K562 (cell line): ENCODE measurements at regions not wholly inside any gene's neighbourhood (a gene's known extent, or its start where the extent isn't known, plus 50 kb on each side); places are given as distances from the start of the nearest gene placed in this dataset.

ENCODE experiments used
- BCOR ChIP-seq: fragments of 450-650 bp; IDR thresholded peaks from 2 replicates; pipeline ENCODE4 v1.6.1; 2016
- POLR2A ChIP-seq: fragments of 450-650 bp; conservative IDR thresholded peaks from 2 replicates; pipeline ENCODE4 v1.6.1; 2016
- TF ChIP-seq, protein P1 (sequence below), 3 experiments: IDR thresholded peaks in 2 of 3; conservative IDR thresholded peaks in 1 of 3; 2 replicates each; pipeline ENCODE4 v1.5.1; 2011 to 2012; ENCODE audit warnings: low read length in 3 of 3, mild to moderate bottlenecking in 3 of 3, control low read depth in 2 of 3, improper control_type of control experiment in 1 of 3, inconsistent platforms in 1 of 3, low read depth in 1 of 3, mixed read lengths in 1 of 3, moderate library complexity in 1 of 3; ENCODE audit not compliant: insufficient read depth in 2 of 3

DNA sequence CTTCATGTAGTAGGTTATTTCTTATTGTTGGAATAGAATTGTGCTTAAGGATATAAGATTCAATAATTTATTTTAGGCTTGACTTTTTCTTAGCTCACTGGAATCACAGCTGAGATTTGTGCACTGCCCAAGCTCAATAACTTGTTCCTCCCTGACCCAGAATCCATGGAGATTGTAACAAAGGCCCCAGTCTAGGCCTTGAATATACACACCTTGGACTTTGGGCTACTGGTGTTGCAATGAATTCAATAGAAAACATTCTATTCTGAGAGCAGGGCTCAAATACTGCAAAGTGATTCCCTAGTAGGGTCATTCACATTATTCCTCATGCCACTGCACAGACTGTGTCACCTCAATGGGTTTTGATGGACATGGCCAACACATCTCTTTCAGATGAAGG, 352.4 kb downstream of the GALC start:
- no peak for TF ChIP-seq POLR2A
- TF ChIP-seq BCOR, result no peak
- TF ChIP-seq, protein P1, sequence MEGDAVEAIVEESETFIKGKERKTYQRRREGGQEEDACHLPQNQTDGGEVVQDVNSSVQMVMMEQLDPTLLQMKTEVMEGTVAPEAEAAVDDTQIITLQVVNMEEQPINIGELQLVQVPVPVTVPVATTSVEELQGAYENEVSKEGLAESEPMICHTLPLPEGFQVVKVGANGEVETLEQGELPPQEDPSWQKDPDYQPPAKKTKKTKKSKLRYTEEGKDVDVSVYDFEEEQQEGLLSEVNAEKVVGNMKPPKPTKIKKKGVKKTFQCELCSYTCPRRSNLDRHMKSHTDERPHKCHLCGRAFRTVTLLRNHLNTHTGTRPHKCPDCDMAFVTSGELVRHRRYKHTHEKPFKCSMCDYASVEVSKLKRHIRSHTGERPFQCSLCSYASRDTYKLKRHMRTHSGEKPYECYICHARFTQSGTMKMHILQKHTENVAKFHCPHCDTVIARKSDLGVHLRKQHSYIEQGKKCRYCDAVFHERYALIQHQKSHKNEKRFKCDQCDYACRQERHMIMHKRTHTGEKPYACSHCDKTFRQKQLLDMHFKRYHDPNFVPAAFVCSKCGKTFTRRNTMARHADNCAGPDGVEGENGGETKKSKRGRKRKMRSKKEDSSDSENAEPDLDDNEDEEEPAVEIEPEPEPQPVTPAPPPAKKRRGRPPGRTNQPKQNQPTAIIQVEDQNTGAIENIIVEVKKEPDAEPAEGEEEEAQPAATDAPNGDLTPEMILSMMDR (IDR thresholded peaks at IDR 0.05 in 2 of 3, conservative IDR thresholded peaks at IDR 0.05 in 1 of 3; ENCODE audit: insufficient read depth in 2 of 3, low read depth in 1 of 3, low read length in 3 of 3), result no peak
